GM12878 (cell line): ENCODE measurements at regions not wholly inside any gene's neighbourhood (a gene's known extent, or its start where the extent isn't known, plus 50 kb on each side); places are given as distances from the start of the nearest gene placed in this dataset.

ENCODE experiments used
- HDAC6 ChIP-seq: fragments of 200-600 bp; sonication (generic); IDR thresholded peaks from one replicate; pipeline ENCODE4 v1.8.0; 2017; ENCODE audit warnings: antibody characterized with exemption; ENCODE audit not compliant: unreplicated experiment
- JUND ChIP-seq: IDR thresholded peaks from 2 replicates; pipeline ENCODE4 v1.6.1; 2012; ENCODE audit warnings: low read depth, mild to moderate bottlenecking, low read length, improper control_type of control experiment, moderate library complexity
- PAX8 ChIP-seq: fragments of 450-650 bp; IDR thresholded peaks from 2 replicates; pipeline ENCODE4 v1.6.1; 2017; ENCODE audit warnings: mild to moderate bottlenecking, moderate library complexity
- RB1 ChIP-seq: fragments of 450-650 bp; formaldehyde crosslinking; IDR thresholded peaks from 2 replicates; pipeline ENCODE4 v1.6.1; 2017; ENCODE audit warnings: mild to moderate bottlenecking, borderline replicate concordance
- TBL1XR1 ChIP-seq: IDR thresholded peaks from 2 replicates; pipeline ENCODE4 v1.6.1; 2012; ENCODE audit warnings: low read depth, low read length, improper control_type of control experiment
- TF ChIP-seq, protein P1 (sequence below): fragments of 450-650 bp; formaldehyde crosslinking; IDR thresholded peaks from 2 replicates; pipeline ENCODE4 v1.4.0; 2022; ENCODE audit warnings: mild to moderate bottlenecking, moderate library complexity
- TF ChIP-seq, protein P2 (sequence below): fragments of 150-350 bp; IDR thresholded peaks from 2 replicates; pipeline ENCODE4 v1.6.1; 2014; ENCODE audit warnings: mild to moderate bottlenecking, low read depth, low read length

DNA sequence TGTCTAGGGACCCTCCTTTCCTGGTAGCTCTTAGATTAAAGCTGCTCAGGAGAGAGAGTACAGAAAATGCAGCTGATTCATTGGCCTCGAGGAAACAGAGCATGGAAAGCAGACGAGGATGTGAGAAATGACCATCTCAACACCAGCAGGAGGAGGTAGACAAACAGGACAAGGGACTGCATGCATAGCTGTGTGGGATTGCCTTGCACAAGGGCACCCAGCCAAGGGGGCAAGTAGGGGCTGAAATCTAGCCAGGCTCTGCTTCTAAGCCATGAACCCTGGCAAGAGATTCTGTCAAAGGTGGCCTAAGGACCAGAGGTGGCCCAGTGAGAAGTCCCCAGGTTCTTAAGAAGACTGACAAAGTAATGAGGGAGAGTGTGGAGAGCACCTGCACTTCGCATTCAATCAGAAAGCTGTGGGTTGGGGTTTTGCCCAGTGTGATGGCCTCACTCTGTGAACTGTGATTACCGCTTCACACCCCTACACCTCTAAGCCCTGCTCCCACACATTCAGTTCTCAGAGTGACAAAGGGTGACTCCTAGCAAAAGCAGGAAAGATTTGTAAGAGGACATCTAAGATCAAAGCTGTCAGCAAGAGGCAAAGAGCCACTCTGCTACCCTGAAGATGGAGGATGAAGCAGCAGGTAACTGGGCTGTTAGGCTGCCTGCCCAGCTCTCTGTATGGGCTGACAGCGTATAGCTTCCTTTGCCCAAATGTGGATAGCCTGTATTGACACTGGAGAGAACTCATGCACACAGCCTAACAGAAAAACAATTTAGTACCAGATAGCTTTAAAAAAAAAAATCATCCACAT is 151.3 kb upstream of the PELI1 start (continued):
- TF ChIP-seq, protein P1, sequence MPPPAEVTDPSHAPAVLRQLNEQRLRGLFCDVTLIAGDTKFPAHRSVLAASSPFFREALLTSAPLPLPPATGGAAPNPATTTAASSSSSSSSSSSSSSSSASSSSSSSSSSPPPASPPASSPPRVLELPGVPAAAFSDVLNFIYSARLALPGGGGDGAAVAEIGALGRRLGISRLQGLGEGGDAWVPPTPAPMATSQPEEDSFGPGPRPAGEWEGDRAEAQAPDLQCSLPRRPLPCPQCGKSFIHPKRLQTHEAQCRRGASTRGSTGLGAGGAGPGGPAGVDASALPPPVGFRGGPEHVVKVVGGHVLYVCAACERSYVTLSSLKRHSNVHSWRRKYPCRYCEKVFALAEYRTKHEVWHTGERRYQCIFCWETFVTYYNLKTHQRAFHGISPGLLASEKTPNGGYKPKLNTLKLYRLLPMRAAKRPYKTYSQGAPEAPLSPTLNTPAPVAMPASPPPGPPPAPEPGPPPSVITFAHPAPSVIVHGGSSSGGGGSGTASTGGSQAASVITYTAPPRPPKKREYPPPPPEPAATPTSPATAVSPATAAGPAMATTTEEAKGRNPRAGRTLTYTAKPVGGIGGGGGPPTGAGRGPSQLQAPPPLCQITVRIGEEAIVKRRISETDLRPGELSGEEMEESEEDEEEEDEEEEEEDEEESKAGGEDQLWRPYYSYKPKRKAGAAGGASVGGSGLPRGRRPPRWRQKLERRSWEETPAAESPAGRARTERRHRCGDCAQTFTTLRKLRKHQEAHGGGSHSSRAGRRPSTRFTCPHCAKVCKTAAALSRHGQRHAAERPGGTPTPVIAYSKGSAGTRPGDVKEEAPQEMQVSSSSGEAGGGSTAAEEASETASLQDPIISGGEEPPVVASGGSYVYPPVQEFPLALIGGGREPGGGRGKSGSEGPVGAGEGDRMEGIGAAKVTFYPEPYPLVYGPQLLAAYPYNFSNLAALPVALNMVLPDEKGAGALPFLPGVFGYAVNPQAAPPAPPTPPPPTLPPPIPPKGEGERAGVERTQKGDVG: no peak
- TF ChIP-seq TBL1XR1: no peak
- TF ChIP-seq, protein P2, sequence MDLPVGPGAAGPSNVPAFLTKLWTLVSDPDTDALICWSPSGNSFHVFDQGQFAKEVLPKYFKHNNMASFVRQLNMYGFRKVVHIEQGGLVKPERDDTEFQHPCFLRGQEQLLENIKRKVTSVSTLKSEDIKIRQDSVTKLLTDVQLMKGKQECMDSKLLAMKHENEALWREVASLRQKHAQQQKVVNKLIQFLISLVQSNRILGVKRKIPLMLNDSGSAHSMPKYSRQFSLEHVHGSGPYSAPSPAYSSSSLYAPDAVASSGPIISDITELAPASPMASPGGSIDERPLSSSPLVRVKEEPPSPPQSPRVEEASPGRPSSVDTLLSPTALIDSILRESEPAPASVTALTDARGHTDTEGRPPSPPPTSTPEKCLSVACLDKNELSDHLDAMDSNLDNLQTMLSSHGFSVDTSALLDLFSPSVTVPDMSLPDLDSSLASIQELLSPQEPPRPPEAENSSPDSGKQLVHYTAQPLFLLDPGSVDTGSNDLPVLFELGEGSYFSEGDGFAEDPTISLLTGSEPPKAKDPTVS: no peak
- TF ChIP-seq RB1: no peak
- no peak for TF ChIP-seq PAX8
- TF ChIP-seq JUND: peak; percentile 14; the same call in 1 of the 2 replicates
- no peak for TF ChIP-seq HDAC6
